ENCODE measurements at regions not wholly inside any gene's neighbourhood (a gene's known extent, or its start where the extent isn't known, plus 50 kb on each side); places are given as distances from the start of the nearest gene placed in this dataset.

DNA sequence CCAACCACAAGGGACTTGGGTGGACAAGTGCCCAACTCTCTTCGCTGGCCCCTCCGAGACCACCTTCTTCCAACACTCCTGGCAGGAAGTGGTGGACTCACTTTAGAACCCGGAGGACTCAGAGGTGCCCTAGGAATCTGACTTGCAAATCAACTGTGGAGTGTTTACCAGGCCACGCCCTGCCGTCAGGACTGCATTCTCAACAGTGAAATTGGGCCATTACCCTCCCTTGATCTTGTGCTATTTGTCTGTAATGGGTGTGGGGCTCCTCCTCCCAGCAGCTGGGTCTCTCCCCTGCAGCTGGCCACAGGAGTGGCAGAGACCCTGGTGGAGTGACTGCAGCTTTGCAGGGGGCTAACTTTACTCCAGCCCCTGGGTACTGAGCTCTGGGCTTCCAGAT lies 212.2 kb upstream of the RPL38 start:
- DNase-seq, result peak; percentile 58

DNA sequence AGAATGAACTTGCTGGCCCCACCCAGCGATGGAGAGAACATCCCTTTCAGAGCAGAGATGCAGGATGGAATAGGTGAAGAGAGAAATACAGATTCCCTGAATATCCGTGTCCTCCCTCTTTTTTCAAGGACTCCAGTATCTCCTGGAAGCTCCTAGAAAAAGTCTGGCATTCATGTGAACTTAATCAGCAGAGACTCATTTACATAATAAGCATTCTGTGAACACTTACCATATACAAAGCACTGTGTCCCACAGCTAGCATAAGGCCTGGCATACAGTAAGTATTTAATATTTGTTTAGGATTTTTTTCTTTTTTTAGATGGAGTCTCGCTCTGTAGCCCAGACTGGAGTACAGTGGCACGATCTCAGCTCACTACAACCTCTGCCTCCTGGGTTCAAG lies 208.5 kb upstream of the RPL38 start:
- no peak for DNase-seq

DNA sequence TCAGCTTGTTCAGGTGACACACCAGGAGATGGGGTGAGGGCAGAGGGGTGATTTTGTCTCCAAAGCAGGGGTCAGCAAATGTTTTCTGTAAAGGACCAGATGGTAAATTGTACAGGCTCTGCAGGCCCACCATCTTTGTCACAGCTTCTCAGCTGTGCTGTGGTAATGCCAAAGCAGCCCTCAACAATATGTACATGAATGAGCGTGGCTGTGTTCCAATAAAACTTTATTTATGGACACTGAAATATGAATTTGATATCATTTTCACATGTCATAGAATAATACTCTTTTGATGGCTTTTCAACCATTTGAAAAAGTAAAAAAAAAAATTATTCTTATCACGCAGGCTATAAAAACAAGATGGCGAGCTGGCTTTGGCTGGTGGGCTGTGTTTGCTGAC lies 206.4 kb upstream of the RPL38 start:
- DNase-seq, result no peak

DNA sequence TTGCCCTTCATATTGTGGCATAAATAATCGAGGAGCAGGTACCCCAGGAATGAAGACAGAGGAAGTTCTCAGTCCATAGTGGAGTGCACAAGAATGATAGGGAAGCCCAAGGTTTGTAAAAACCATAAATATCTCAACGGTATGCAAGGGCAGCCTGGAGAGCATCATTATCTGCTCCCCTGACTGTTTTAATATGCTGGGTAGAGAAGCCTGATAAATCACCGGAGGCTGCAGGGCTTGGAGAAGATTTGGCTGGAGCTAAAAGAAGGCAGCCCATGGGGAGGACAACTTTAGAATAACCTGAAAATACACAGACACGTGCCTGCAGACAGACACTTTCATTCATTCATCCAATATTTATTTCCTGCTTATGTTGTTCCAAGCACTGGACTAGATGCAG lies 205.2 kb upstream of the RPL38 start:
- DNase-seq, result no peak

DNA sequence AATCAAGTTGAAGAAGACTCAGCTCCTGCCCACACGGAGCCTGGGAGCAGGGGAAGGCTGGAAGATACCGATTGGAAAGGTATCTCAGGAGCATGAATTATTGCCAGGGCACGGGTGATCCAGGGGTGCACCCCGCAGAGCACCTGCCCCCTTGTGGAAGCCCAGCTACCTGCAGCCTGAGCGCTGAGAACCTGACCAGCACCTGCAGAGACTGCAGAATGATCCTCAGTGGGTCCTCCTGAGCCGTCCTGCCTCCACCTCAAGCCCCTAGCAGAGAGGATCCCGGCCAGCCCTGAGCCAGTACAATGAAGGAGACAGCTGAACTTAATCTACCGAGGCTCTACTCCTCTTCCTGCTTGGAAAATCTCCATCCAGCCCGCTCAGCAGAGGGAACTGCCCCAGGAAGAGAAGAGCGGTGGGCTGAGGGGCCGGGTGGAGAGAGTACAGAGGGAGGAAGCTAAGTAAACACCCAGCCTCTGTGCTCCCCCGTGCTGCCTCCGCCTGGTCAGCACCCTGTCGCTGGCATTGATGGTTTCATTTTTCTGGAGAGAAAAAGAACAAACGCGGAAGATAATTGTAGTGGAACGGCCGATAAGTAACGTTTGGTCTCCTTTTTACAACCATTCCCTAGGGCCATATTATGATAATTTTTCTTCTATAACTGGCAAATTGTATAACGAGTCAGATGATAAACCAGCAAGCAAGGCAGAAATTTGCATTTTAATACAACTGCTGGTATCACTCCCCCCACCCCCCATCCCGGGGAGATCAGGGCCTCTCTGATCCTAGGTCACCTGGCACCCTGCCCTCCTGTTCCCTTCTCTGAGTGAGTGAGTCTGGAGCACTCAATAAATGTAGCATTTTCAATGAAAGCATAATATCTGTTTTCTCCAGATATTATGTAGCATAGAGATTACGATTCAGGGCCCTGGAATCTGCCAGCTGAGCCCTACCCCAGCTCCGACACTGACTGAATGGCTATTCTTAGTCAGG lies 204.5 kb upstream of the RPL38 start:
- DNase-seq, result peak; percentile 91

DNA sequence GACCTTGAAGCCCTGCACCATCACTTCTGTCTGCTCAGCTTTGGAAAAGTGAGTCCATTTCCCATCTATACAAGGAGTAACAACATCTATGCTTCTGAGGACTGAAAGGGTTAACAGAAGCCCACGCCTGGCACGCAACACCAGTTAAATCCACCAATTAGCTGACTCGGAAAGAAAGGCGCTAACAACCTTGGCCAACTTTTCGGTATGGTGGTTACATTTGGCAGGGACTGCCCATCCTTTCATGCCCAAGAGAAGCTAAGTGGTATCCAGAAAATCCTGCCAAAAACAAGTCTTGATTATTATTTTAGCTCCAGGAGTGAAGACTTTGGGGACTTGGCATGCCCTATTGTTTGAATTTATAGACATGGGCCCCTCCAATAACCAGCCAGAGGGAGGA lies 202.3 kb upstream of the RPL38 start:
- no peak for DNase-seq

DNA sequence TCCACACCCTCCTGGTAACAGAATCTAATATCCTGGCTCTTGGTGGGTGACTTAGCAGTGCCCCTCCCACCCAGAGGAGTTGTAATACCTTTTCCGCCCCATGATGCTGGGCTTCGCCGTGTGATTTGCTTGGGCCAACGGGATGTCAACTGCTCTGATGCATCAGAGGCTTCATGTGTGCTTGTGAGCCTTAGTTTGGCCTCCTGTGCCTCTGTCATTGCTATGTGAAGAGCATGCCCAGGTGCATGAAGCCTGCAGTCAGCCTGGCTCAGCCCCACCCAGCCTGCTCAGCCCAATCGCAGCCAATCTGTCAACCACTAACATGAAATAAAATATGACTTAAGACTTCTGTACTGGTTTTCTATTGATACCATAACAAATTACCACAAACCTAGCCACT lies 201.2 kb upstream of the RPL38 start:
- DNase-seq, result no peak

DNA sequence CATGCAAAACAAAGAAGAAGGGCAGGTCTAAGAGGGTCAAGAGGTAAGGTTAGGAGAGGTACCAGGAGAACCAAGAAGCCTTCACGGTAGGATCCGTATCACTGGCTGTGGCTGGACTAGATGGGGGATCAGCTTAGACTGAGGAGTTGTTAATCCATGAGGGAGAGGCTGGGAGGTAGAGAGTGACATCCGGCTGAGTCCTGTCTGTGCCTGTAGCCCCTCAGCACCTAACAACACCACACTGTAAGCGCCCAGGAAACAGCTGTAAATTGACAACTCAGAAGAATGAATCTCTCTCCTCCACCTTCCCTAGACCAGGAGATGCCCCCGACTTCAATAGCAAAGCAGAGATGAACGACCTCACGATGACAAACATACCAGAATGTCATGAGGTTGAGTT lies 199.4 kb upstream of the RPL38 start:
- no peak for DNase-seq

DNA sequence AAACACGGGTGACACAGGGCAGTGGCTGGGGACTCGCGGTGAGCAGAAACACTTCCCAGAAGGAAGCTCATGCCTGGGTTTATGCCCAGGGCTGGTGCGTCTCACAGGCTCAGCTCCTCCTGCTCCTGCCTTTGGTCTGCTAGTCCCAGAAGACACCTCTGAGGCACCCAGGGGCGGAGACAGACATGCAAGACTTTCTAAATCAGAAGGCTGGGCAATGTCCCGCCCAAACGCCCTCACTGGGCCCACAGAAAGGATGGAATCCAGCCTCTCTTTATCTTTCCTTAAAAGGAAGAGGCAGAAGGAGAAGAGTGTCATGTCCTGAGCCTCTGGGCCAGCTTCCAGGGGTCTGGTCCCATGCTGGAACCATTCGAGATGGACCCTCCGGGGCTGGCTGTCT lies 197.7 kb upstream of the RPL38 start:
- no peak for DNase-seq

DNA sequence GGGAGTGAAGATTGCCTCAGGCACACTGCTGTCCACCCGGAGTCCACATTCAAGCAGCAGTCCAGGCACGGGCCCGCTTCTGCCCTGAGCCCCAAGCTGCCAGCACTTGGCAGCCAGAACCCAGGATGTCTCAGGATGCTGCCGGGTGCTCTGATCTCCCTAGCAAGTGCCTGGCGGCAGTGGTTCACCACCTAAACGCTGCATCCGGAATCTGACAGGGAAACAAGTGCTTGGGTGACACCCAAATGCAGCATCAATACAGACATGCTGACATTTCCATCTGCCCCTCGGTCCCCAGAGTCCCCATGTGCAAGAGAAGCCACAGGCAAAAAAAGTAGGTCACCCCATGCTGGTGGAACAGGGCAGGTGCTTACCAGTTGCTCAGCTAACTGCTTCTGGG lies 197.1 kb upstream of the RPL38 start:
- no peak for DNase-seq

DNA sequence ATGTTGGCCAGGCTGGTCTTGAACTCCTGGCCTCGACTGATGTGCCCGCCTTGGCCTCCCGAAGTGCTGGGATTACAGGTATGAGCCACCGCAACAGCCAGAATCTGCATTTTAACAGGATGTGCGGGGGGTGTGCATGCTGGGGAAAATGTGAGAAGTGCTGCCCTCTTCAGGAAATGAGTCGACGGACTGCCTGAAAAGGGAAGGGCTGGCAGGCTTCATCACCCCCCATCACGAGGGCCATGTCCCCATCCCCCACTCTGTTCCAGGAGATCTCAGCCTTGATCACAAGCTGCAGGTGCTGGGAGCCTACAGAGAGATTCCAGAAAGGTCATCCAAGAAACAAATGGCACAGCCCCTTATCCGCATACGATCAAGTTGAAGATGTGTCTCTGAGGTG lies 195.3 kb upstream of the RPL38 start:
- DNase-seq, result peak; percentile 65

DNA sequence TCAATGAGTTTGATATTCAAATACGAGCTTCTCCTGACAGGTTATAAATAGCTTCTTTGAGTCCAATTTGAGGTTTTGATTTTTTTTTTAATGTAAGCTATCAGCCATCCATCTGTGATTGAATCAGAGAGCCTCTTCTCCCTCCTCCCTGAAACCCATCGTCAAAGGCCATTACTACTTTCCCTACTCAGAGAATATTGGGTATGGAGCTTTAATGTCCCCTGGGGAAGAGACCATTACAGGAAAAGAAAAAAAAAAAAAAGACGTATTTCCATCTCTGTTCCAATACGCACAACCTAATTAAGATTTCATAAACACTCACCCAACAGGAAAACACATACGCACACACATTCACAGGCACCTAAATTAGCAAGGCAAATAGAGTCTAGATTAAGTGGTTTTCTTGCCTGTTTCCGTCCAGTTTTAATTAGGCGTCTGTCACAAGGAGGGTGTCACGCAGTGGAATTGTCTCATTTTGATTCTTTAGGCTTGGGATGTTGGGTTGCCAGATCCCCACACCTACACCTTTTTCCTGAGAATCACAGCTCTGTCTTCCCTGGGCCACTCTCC lies 194.3 kb upstream of the RPL38 start:
- DNase-seq, result peak; percentile 30

DNA sequence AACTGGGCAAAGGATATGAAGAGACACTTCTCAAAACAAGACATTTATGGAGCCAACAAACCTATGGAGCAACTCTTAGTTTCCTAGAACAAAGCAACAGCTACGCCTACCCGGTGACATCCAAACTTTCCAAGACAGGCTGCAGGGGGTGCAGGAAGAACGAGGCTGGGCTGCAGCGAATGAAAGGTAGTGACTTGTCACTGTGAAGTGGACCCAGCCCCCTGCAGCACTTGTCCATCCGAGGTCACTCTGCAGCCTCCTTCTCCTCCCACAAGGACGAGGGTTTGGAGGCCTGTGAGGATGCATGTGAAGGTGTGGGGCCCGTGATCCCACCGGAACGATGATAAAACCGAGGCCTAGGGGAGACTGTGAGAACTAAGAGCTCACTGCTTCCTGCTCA lies 192.6 kb upstream of the RPL38 start:
- peak; percentile 49 for DNase-seq

DNA sequence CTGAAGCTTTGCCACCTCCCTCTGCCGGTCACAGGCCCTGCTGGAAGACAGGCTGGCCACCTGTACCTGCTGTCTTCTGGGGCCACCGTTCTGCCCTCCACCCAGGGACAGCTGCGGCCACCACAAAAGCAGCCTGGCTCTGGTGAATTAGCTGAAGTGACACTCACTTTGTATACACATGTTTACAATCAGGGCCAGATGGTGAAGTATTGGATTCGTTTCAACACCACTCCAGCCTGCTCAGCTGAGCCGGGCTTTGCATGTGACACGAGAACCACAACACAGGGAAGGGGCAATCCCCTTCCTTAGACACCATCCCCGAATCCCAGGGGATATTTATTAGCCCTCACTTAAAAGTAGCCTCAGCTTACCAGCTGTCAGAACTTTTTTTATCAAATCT lies 191.5 kb upstream of the RPL38 start:
- peak; percentile 88 for DNase-seq

DNA sequence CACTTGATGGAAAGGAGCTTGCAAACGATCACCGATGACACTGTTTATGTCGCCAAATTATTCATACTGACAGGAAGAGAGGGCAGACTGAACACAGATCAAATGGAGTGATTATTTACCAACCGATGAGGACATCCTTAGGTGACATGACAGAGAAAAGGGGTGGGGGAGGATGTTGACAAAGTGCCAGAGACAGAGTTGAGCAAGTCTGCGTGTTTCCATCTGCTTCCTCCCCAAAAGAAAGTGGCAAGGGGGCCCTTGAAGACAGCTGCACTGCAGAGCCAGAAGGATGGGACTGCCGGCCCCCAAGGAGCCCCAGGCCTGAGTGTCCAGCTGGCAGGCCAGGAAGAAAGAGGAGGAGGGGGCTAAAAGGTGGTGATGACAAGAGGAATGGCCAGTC lies 191.0 kb upstream of the RPL38 start:
- peak; percentile 75 for DNase-seq

DNA sequence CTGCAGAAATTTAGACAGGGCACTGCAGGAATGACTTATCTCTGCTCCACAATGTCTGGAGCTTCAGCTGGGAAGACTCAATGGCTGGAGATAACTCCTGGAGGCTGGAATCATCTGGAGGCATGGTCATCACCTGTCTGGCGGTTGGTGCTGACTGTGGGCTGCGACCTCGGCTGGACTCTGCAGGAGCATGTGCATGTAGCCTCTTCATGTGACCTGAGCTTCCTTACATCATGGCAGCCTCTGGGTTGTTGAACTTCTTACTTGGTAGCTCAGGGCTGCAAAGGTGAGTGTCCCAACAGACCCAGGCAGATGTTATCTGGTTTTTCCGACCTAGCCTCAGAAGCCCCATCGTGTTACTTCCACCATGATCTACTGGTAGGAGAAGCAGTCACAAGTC lies 188.2 kb upstream of the RPL38 start:
- DNase-seq, result no peak

DNA sequence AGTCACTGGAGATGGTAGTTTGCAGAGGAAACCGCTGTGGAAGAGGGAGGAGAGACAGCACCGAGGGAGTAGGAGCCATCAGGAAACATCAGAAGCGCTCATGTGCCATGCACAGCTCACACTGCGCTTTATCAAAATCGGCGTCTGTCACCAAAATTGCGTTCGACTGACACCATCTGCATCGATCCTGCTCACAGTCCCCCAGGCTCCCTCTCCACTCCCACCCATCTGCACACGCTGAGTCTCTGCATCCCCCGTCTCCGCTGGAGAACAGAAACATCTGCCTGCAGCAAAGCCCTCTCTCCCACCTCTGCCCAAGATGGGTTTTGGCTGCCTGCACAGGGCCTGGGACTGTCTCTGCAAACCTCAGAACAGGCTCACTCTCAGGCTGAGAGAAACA lies 187.5 kb upstream of the RPL38 start:
- DNase-seq, result no peak

DNA sequence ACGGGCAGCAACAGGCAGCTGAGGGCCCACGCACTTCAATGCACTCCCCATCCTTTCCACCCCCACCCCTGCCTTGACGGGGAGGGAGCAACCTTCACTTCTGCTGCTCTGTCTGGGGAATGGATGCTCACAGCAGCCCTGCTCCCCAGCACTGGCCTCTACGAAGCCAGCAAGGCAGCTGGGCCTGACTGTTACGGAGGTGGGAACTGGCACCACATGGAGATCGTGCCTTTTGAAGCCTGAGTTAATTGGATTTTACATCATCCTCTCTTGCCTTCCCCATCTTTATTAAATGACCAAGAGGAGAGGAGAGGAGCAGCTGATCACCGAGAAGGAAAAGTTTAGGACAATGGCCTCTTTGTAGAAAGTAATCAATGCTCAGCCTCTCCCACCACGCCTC lies 187.0 kb upstream of the RPL38 start:
- no peak for DNase-seq

DNA sequence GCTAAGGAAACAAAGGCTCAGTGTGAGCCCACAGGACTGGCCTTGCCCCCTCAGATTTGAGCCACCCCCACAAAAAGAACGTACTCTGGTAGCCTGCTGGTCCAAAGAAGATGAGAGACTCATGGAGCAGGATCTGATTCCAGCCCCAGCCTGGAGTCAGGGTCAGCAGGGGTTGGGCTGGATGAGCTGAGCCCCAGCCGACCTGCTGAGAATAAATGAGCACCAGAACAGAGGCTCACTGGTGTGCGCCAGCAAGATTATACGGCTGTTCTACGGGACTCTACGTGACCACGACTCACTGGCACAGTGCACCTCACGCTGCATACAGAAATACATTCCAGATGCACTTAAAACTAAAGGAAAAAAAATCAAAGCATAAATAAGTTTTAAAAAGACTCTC lies 186.0 kb upstream of the RPL38 start:
- no peak for DNase-seq

DNA sequence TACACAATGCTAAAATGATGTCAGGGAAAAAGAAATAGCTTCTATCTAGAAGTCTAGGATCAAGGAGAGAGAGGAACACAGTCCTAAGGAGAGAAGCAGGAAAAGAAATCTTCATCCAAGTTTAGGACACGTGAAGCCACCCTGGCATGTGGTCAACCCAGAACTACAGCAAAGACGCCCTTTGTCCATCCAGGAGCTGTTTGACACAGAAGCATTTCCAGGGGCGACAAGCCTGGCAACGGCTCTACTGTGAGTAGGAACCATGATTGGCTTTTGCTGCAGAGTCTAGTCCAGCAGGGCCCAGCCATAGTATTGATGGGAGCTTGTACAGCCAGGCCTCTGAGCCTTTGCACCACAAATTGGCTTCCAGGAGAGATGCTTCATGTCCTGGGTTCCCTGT lies 185.4 kb upstream of the RPL38 start:
- DNase-seq, result no peak

DNA sequence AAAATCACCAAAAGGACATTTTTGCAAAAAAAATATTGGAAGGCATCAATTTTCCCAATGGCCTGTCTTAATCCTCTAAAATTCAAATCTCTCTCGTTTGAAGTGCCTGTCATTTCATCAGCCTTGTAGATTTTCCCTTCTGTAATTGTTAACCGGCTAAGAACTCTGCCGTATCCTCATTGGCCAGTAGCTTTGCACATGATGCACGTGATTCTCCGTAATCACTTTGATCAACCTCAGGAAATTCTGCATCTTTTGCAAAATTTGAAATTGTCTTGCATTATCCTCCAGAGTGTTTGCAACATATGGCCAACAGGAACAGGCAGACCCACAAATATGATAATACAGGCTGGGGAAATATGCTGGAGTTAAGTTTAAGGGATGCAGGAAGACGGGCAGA lies 184.2 kb upstream of the RPL38 start:
- no peak for DNase-seq

DNA sequence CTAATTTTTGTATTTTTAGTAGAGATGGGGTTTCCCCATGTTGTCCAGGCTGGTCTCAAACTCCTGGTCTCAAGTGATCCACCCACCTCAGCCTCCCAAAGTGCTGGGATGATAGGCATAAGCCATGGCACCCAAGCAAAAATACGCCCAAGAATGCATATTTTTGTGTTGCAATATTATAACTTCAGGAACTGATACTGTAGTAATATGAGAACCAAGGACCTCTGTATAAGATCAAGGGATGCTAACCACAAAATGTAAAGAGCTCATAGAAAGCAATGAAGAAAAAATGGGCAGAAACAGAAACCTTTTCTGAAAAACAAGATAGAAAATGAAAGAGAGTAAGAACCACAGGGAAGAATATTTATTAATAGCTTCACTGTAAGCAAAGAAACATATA lies 183.6 kb upstream of the RPL38 start:
- no peak for DNase-seq

DNA sequence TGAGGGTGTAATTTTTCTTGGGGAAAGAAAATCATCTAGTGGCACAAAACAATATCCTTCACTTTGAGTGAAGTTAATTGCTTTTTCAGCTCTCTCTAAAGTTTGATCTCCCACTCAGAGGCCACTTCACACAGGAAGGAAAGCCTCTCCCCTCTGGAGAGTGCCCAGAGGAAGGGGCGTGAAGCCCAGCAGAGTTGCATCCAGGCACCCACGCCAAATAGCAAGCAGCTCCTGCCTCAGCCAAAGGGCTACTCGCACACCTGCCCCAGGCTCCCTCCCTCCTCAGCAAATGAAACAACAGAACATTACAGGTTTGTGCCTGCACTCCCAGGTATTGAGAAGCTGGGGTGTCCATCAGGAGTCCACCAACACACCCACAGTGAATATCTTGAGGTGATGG lies 183.0 kb upstream of the RPL38 start:
- DNase-seq, result peak; percentile 27

DNA sequence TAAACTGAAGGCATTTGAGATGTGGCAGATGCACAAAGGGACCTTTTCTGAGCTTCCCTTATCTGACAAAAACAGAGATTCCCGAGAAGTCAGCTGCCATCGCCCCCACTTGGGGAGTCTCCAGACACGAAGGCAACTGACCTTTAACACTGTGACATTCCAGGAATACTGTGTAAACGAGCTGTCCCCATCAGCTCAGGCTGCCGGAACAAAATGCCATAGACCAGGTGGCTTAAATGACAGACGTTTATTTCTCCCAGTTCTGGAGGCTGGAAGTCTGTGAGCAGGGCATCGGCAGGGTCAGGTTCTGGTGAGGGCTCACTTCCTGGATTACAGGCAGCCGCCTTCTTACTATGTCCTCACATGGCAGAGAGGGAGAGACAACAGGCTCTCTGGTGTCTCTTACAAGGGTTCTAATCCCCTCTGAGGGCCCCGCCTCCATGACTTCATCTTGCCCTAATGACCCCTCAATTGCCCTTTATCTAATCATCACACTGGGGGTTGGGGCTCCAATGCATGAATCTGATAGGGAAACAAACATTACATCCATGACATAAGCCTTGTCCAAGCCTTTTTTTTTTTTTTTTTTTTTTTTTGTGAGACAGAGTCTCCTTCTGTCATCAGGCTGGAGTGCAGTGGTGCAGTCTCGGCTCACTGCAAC lies 178.5 kb upstream of the RPL38 start:
- DNase-seq, result no peak

Data from NCI-H510A treated with DMSO at 0.1 percent for 48 hours (cell line).